GM18858 (cell line): ENCODE measurements at regions not wholly inside any gene's neighbourhood (a gene's known extent, or its start where the extent isn't known, plus 50 kb on each side); places are given as distances from the start of the nearest gene placed in this dataset.

ENCODE experiments used
- ATAC-seq: cut with Tn5 transposase; IDR thresholded peaks from one replicate; pipeline ENCODE4 v1.9.1; 2021; ENCODE audit not compliant: unreplicated experiment

DNA sequence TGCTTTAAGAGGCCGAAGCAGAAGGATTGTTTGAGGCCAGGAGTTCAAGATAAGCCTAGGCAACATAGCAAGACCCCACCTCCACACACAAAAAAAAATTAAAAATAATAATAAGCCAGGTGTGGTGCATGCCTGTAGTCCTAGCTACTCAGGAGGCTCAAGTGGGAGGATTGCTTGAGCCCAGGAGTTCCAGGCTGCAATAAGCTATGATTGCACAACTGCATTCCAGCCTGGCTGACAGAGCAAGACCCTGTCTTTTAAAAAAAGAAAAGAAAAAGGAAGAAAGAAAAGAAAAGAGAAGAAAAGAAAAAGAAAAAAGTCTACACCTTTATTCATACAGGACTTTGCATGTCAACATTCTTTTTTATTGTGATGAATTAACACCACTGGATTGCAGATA, 2125.8 kb downstream of the MAT2B start:
- ATAC-seq: no peak

GRCh38 chr5:165642366-165642765, 2136.9 kb downstream of the MAT2B start:
- ATAC-seq: no peak

DNA sequence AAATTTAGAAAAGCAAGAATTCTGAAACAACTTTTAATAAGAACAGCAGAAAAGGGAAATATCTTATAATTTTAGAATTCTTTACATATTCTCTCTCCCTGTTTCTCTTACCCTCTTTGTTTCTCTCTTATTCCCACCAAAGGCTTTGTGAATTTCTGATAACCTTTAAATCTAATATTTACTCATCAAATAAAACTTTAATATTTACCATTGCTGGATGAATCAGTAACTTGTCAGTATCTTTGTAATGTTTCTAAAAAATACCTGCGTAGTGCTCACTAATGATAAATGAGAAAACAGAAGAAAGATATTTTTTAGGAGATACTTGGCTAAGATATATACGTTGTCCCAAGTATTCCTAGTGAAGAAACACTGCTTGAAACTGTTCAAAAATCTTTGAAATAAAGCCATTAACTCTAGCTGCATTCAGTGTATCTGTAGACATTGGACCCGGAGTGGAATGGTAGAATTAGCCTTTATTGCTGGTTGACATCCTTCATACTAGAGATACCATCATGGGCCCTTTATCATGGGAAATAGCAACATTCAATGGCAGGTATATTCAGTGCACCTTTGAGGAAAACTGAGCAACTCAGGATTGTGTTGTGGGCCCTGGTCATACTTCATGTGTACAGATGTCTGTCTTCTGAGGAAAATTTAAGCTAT, 2160.4 kb downstream of the MAT2B start:
- ATAC-seq: no peak

DNA sequence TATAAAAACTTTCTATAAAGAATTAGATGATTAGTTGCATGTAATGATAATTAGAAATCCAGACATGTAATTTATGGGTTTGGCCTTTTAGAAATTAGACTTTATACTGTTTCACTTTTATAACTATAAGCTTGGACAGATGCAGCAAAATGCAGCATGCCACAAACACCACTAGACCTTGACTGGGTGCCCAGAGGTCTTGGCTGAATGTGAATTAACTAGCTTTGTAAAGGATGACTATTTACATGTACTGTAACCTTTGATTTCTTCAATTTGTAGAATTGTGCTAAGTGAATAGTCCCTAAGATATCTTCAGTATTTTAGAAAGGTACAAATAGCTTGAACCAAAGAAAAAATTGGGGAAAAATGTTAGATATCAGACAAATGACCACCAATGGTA, 2168.1 kb downstream of the MAT2B start:
- no peak for ATAC-seq

GRCh38 chr5:165695796-165696195, 2190.4 kb downstream of the MAT2B start:
- no peak for ATAC-seq

DNA sequence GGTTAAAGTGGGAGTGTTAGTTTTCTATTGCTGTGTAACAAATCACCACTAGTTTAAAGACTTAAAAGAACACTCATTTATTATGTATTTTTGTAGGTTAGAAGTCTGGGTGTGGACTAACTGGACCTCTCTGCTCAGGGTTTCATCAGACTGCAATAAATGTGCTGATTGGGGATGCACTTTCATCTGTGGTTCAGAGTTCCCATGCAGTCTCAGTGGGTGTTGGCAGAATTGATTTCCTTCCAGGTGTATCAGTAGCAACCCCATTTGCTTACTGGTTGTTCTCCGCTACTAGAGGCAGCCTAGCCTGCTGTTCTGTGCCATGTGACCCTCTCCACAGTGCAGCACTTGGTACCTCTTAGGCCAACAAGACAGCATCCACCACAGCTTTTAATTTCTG, 2200.5 kb downstream of the MAT2B start:
- no peak for ATAC-seq

DNA sequence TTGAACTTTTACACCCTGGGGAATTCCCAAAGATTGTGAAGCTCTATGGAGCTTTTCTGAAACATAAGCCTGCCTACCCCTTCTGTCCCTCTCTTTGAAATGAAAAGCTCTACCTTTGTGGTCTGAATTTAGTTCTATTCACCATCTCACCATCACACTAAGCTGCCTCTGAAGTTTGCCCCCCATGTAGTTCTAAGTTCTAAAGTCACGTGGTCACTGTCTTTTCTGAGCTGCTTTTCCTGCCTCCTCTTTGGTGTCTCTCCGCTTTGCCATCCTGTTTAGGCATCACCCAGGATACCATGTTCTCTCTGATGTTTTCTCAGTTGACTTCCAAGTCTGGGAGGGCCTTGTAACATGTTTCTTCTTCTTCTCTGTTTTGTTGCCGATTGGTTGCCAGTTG, 2206.6 kb downstream of the MAT2B start:
- no peak for ATAC-seq

DNA sequence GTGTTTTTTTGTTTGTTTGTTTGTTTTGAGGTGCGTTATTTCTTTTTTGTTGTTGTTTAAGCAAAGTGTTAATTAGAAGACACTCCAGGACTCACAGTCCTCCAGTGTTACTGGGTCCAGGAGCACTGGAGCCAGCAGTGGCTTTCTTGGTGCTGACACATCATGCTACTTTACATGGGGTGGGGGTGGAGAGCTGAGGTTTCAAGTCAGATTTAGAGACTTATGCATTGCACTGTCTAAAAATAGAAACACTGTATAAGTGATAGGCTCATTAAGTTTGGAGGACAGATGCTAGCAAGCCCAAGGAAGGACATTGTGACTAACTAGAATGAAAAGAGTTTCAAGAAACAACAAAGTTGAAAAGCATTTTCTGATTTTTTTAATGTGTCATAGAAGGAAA, 2209.2 kb downstream of the MAT2B start:
- no peak for ATAC-seq

GRCh38 chr5:165720901-165721300, 2215.5 kb downstream of the MAT2B start:
- no peak for ATAC-seq

- ATAC-seq: no peak
Observed at GRCh38 chr5:165722401-165722800, 2217.0 kb downstream of the MAT2B start.

- ATAC-seq: no peak
Observed at GRCh38 chr5:165723931-165724330, 2218.5 kb downstream of the MAT2B start.

DNA sequence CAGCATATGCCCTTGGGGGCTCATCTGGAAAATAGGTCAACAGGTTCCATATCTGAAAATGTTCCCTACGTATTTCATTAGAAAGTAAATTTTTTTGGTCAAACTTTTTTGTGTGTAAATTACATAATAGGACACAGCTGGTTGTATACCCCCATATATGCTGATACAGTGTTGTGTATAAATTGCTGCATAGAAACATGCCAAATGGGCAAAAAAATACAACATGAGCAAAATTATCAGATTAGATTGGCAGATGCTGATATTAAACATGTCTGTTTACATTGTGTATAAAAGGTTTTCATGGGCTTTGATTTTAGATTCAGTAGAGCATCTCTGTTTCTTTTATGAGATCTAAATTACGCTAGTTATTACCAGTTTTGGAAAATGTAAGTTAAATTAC, 2223.0 kb downstream of the MAT2B start:
- no peak for ATAC-seq

DNA sequence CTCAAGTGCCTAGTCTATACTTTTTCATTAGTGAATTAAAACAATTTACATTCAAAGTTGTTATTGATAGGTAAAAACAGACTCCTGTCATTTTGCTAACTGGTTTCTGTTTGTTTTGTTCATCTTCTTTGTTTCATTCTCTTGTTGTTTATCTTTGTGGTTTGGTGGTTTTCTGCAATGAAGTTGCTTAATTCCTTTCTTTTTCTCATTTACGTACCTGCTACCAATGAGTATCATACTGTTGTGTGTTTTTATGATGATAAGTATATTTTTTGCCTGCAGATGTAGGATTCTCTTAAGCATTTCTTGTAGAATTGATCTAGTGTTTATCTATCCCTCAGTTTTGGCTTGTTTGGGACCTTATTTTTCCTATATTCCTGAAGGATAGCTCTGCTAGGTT, 2230.0 kb downstream of the MAT2B start:
- ATAC-seq: no peak

- ATAC-seq: no peak
Observed at GRCh38 chr5:165739079-165739741, 2233.8 kb downstream of the MAT2B start.

DNA sequence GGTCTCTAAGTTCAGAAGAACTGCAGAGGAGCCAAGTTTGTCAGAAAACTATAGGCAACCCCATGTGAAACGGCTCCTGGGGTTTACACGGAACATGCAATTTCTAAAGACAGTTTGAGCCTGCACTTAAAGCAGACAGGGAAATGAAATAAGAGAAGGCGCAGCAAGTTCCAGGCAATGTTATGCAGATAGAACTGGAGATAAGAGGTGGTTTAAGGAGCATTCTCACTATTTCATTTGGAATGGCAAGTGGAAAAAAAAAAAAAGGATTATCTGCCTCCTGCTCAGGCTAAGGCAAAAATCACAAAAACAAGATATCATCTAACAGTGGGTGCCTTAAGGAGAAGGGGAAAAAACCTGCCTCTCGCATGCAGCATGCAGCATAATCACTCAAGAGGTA, 2252.4 kb downstream of the MAT2B start:
- no peak for ATAC-seq

DNA sequence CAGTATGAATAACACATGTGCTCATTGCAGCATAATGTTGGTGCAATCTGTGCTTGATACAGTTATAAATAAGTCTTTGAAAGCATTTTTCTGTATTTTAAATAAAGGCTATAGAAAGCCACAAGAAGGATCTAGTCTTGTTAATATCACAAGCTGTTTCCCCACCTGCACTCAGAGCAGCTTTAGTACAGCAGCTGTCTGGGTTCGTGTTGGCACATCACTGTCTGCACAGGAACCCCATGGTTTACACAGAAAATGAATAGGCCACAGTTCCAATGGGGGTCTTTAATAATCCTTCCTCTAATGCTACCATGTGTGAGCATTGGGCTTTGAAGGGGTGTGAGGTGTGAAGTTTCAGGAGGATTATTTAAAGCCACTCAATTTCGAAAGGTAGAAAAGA, 2269.7 kb downstream of the MAT2B start:
- no peak for ATAC-seq

GRCh38 chr5:165779505-165779904, 2274.1 kb downstream of the MAT2B start:
- ATAC-seq: no peak

DNA sequence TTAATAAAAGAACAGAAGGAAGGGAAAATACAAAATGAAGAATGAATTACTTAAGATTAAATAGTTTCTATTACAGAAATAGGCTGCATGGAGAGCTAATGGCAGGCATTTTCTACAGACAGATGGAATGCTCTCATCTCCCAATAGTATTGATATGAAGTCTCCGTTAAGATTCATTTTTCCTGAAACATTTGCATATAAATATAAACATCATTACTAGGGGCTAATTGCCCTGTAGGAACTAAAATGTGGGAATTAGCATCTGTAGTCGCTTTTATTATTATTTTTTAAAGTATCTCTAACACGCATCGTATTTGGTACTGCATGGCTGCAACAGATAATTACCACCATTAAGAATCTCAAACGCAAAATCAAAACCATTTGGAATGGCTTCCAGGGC, 2275.5 kb downstream of the MAT2B start:
- no peak for ATAC-seq

DNA sequence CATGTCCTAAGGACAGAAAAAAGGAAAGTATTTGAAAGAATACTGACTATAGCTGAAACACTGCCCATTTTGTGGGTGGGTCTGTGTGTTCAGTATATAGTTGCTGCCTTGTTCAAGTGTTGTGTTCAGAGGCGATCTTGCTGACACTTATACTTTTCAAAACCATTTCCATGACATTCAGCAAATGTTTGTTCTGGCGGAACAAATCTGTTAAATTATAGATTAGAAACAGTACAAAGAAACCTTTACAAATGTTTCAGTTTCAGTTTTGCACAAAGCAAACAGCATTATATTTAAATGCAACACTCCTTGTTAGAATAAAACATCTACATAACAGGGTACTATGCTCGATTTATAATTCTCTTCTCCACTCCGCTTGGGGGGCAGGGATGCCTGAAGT, 2276.3 kb downstream of the MAT2B start:
- ATAC-seq: no peak

- ATAC-seq: no peak
Observed at GRCh38 chr5:165783024-165783423, 2277.6 kb downstream of the MAT2B start.

DNA sequence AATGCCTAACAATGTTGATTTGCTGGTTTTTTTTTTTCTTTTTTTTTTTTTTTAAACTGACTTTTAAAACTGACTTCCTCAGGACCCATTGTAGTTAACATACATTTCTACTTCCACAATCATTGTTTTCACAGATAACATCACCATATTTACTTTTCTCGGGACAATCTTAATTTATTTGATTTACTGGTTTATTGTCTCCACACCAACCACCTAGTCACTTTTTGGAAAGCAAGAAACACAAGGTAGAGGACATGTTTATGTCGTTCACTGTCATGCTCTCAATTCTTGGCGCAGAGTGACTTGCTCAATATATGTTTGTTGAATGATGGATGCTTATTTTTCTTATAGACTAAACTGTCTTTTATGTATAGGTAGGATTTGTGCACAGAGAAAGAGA, 2280.7 kb downstream of the MAT2B start:
- ATAC-seq: no peak

- no peak for ATAC-seq
Observed at GRCh38 chr5:165795073-165795472, 2289.7 kb downstream of the MAT2B start.

DNA sequence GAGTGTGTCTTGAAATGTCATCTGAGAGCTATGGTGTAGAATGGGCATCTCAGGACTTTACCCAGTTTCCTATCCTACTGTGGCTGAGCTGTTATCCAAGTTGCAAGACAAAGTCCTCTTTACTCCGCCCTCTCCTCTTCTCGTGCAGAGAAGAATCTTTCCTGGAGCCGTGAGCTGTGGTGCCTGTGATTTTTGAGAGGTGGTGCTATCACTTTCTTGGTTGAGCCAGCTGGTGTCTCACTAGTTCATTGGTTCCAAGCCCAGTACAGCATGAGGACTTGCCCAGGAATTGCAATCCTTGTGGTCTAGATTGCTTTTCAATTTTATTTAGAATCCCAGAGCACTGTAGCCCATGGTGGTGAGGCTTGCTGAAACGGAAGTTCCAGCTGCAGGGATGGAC, 2300.3 kb downstream of the MAT2B start:
- ATAC-seq: no peak
